Body of pancreas (tissue), 4 donors: ENCODE measurements at regions not wholly inside any gene's neighbourhood (a gene's known extent, or its start where the extent isn't known, plus 50 kb on each side); places are given as distances from the start of the nearest gene placed in this dataset.

Source experiments
- POLR2A ChIP-seq, 3 donors: fragments of 450-650 bp; IDR thresholded peaks; one replicate each; pipeline ENCODE4 v1.6.1; 2016; ENCODE audit warnings: antibody characterized with exemption in 3 of 3, mild to moderate bottlenecking in 2 of 3
- TF ChIP-seq, protein P1 (sequence below), 7 experiments: fragments of 450-650 bp in 4 of 7; fragments of 200-600 bp in 3 of 7; sonication (generic) in 3 of 7; IDR thresholded peaks; one replicate each; pipeline ENCODE4 v1.5.1; 2016 to 2019; ENCODE audit warnings: antibody characterized with exemption in 7 of 7

DNA sequence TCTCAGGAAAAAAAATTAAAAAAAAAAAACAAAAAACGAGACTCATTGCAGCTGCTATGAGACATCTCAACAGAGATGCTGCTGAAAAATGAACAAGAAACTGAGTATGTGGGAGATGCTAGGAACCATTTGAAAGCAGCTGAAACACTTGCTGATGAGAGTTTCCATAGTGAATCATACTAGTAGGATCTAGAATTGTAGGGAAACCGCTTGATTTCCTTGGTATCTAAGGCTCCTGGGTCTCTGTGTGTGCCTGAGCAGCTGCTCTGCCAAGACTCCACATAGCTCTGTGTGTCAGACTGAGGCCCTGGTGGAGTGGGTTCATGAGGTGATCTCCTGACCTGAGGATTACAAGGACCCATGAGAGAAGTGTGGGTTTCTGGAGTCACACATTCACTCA is 313.4 kb upstream of the NECTIN3 start:
- TF ChIP-seq, protein P1, sequence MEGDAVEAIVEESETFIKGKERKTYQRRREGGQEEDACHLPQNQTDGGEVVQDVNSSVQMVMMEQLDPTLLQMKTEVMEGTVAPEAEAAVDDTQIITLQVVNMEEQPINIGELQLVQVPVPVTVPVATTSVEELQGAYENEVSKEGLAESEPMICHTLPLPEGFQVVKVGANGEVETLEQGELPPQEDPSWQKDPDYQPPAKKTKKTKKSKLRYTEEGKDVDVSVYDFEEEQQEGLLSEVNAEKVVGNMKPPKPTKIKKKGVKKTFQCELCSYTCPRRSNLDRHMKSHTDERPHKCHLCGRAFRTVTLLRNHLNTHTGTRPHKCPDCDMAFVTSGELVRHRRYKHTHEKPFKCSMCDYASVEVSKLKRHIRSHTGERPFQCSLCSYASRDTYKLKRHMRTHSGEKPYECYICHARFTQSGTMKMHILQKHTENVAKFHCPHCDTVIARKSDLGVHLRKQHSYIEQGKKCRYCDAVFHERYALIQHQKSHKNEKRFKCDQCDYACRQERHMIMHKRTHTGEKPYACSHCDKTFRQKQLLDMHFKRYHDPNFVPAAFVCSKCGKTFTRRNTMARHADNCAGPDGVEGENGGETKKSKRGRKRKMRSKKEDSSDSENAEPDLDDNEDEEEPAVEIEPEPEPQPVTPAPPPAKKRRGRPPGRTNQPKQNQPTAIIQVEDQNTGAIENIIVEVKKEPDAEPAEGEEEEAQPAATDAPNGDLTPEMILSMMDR (IDR thresholded peaks at IDR 0.05) = no peak
- no peak for TF ChIP-seq POLR2A (IDR thresholded peaks at IDR 0.05)
